ENCODE measurements at regions not wholly inside any gene's neighbourhood (a gene's known extent, or its start where the extent isn't known, plus 50 kb on each side); places are given as distances from the start of the nearest gene placed in this dataset.

DNA sequence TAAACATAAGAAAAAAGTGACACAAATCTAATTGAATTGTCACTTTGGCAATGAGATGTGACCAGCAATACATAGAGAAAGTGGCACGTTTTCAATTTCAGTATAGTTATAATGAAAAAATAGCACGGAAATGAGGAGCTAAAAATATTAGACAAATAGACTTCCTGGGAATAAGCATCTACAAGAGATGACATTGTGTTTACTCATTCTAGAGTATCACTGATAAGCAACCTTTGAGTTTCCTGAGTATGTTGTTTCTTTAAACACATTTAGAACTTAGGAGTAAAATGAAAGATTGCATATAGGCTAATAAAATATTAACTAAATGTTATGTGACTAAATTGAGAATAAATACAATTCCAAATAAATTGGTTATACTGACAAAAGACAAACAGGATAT lies 207.1 kb upstream of the SLITRK6 start:
- Histone ChIP-seq H3K18ac (ENCODE audit: insufficient read length, low read depth, low read length) (no peak overlapping the region), H3K23me2 (ENCODE audit: insufficient read length, low read depth, low read length, poor library complexity, severe bottlenecking) (no peaks in the 10 kb centered on the region), H3K4me1 (ENCODE audit: insufficient read depth, low read length) (no peaks in the 10 kb centered on the region), H3K79me2 (ENCODE audit: insufficient read depth, low read length) (no peaks in the 10 kb centered on the region), H2AK5ac (ENCODE audit: insufficient read length, low read length) (no peak overlapping the region), H3K9me3 (ENCODE audit: control insufficient read depth, low read depth, low read length) (no peaks in the 10 kb centered on the region), H3K27me3 (ENCODE audit: insufficient read depth, low read length) (no peaks in the 10 kb centered on the region), H3K23ac (ENCODE audit: insufficient read length, low read depth, low read length) (no peak overlapping the region), H3T11ph (ENCODE audit: low read length) (no peak overlapping the region), H2BK120ac (ENCODE audit: low read depth, low read length, poor library complexity, severe bottlenecking) (no peak overlapping the region), H4K91ac (ENCODE audit: insufficient read length, low read depth, low read length) (no peak overlapping the region), H3K9ac (ENCODE audit: extremely low read depth, insufficient read length, low read length) (no peak overlapping the region), H3K4ac (ENCODE audit: low read depth, low read length) (no peak overlapping the region), H2AFZ (ENCODE audit: low read length) (no peak overlapping the region), H2BK20ac (ENCODE audit: low read depth, low read length, poor library complexity, severe bottlenecking) (no peak overlapping the region), H3K56ac (ENCODE audit: insufficient read length, low read depth, low read length) (no peak overlapping the region), H3K79me1 (ENCODE audit: insufficient read depth, low read depth, low read length, poor library complexity, severe bottlenecking) (no peaks in the 10 kb centered on the region), H4K20me1 (ENCODE audit: control insufficient read depth, insufficient read depth, insufficient read length) (no peaks in the 10 kb centered on the region), H4K8ac (replicated peaks; ENCODE audit: insufficient read length, low read depth, low read length) (no peak overlapping the region), H2BK5ac (ENCODE audit: insufficient read length, low read length) (no peak overlapping the region), H2BK12ac (ENCODE audit: insufficient read length, low read depth, low read length) (no peak overlapping the region), H2BK15ac (ENCODE audit: low read depth, low read length) (no peak overlapping the region), H4K5ac (ENCODE audit: insufficient read length, low read depth, low read length) (no peak overlapping the region), H3K4me2 (ENCODE audit: insufficient read depth, insufficient read length, low read length) (no peak overlapping the region), H3K27ac (ENCODE audit: insufficient read length, low read depth, low read length) (no peak overlapping the region), H3K14ac (ENCODE audit: insufficient read depth, low read length) (no peak overlapping the region)
- Mint-ChIP-seq H3K27me3 (ENCODE audit: low read depth) (no peaks in the 10 kb centered on the region), H3K4me3 (no peak overlapping the region), H3K4me1 (peaks cover 0 to 4% of the 10 kb centered on the region in 2 experiments; a peak in 2 of 4 replicates), H3K27ac (no peak overlapping the region), H3K9me3 (no peaks in the 10 kb centered on the region), H3K36me3 (ENCODE audit: insufficient read depth in 1 of 3, low read depth in 3 of 3) (no peaks in the 10 kb centered on the region)
- TF ChIP-seq, protein P1, sequence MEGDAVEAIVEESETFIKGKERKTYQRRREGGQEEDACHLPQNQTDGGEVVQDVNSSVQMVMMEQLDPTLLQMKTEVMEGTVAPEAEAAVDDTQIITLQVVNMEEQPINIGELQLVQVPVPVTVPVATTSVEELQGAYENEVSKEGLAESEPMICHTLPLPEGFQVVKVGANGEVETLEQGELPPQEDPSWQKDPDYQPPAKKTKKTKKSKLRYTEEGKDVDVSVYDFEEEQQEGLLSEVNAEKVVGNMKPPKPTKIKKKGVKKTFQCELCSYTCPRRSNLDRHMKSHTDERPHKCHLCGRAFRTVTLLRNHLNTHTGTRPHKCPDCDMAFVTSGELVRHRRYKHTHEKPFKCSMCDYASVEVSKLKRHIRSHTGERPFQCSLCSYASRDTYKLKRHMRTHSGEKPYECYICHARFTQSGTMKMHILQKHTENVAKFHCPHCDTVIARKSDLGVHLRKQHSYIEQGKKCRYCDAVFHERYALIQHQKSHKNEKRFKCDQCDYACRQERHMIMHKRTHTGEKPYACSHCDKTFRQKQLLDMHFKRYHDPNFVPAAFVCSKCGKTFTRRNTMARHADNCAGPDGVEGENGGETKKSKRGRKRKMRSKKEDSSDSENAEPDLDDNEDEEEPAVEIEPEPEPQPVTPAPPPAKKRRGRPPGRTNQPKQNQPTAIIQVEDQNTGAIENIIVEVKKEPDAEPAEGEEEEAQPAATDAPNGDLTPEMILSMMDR (conservative IDR thresholded peaks at IDR 0.05) = no peak
- no CpG with 5 or more reads among the region's 2 CpGs for WGBS (ENCODE audit: extremely low coverage, insufficient read length, low lambda C conversion rate)
- no peak for DNase-seq

All from H9 (cell line).